H1 (cell line): ENCODE measurements at regions not wholly inside any gene's neighbourhood (a gene's known extent, or its start where the extent isn't known, plus 50 kb on each side); places are given as distances from the start of the nearest gene placed in this dataset.

ENCODE experiments used
- BRCA1 ChIP-seq: IDR thresholded peaks from 2 replicates; pipeline ENCODE4 v1.6.1; 2012; ENCODE audit warnings: low read depth, low read length, improper control_type of control experiment
- CTCF ChIP-seq, 3 experiments: IDR thresholded peaks; 1 replicate in 2 of 3; 2 replicates in 1 of 3; pipeline versions ENCODE4 v1.5.1 to v1.6.1; 2011; ENCODE audit warnings: low read length in 3 of 3, mild to moderate bottlenecking in 3 of 3, inconsistent platforms in 2 of 3, low read depth in 1 of 3, moderate library complexity in 1 of 3; ENCODE audit not compliant: insufficient read depth in 1 of 3; ENCODE audit errors: control extremely low read depth in 1 of 3
- JUND ChIP-seq: IDR thresholded peaks from 2 replicates; pipeline ENCODE4 v1.6.1; 2011; ENCODE audit warnings: mild to moderate bottlenecking, improper control_type of control experiment, low read length
- KDM1A ChIP-seq: fragments of 200-600, 300-600 bp; sonication (generic); IDR thresholded peaks from 2 replicates; pipeline ENCODE4 v1.7.1; 2016; ENCODE audit warnings: mild to moderate bottlenecking, low read length, borderline replicate concordance
- POLR2A ChIP-seq, 2 experiments: IDR thresholded peaks; 1 replicate in 1 of 2; 2 replicates in 1 of 2; pipeline ENCODE4 v1.6.1; 2011; ENCODE audit warnings: low read depth in 2 of 2, low read length in 2 of 2, mild to moderate bottlenecking in 2 of 2; ENCODE audit errors: control extremely low read depth in 1 of 2
- POLR2AphosphoS5 ChIP-seq: IDR thresholded peaks from 2 replicates; pipeline ENCODE4 v1.6.1; 2011; ENCODE audit warnings: low read depth, low read length
- SIN3A ChIP-seq, 2 experiments: IDR thresholded peaks in 1 of 2; conservative IDR thresholded peaks in 1 of 2; 2 replicates each; pipeline ENCODE4 v1.6.1; 2011 to 2012; ENCODE audit warnings: low read length in 2 of 2, improper control_type of control experiment in 1 of 2, low read depth in 1 of 2, mild to moderate bottlenecking in 1 of 2
- SP2 ChIP-seq: IDR thresholded peaks from 2 replicates; pipeline ENCODE4 v1.6.1; 2012; ENCODE audit warnings: mild to moderate bottlenecking, low read length, inconsistent platforms

- TF ChIP-seq JUND (no peak), CTCF (IDR thresholded peaks at IDR 0.05; ENCODE audit: control extremely low read depth in 1 of 3, insufficient read depth in 1 of 3, low read depth in 1 of 3, low read length in 3 of 3) (no peak), KDM1A (no peak), POLR2A (IDR thresholded peaks at IDR 0.05; ENCODE audit: control extremely low read depth in 1 of 2, low read depth in 2 of 2, low read length in 2 of 2) (no peak), POLR2AphosphoS5 (no peak), SP2 (no peak), BRCA1 (no peak), SIN3A (conservative IDR thresholded peaks at IDR 0.05 in 1 of 2, IDR thresholded peaks at IDR 0.05 in 1 of 2; ENCODE audit: low read depth in 1 of 2, low read length in 2 of 2) (no peak)
Observed at GRCh38 chr15:88741046-88741445, 62.2 kb upstream of the ACAN start.
